GM19395 (cell line): ENCODE measurements at regions not wholly inside any gene's neighbourhood (a gene's known extent, or its start where the extent isn't known, plus 50 kb on each side); places are given as distances from the start of the nearest gene placed in this dataset.
"Not testable (repeated sequence)": the region's sequence is repeated elsewhere in the genome, so short reads cannot be mapped to it uniquely, and the experiment has no call there.

Experiments
- ATAC-seq: cut with Tn5 transposase; IDR thresholded peaks from one replicate; pipeline ENCODE4 v1.9.1; 2021; ENCODE audit warnings: mild to moderate bottlenecking, moderate library complexity; ENCODE audit not compliant: unreplicated experiment

DNA sequence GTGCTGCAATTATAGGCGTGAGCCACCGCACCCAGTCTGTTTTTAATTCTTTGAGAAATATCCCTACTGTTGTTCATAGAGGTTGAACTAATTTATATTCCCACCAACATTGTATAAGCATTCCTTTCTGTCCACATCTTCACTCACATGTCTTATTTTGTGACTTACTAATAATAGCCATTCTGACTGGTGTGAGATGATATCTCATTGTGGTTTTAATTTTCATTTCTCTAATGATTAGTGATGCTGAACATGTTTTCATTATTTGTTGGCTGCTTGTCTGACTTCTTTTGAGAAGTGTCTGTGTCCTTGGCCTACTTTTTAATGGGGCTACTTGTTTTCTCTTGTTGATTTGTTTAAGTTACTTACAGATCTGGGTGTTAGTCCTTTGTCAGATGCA lies 310.9 kb upstream of the MAOA start:
- ATAC-seq, result peak; percentile 34

DNA sequence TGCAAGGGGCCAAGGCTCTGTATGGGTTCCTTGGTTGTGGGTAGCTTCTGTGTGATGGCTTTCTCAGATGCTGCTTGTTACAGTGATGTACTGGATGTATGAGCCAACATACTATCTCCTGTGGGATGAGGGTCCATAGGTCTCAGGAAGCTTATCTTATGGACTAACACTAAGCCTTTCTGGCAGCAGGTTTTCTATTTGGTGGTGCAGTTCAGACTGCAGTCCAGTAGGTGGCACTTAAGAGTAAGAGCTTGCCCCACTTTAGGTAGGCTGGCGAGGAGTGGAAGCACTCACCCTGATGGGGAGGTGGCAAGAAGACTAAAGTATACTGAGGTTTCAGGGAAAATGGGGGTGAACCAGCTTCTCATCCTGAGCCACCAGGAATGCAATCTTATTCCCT lies 306.7 kb upstream of the MAOA start:
- ATAC-seq, result peak; percentile 87

DNA sequence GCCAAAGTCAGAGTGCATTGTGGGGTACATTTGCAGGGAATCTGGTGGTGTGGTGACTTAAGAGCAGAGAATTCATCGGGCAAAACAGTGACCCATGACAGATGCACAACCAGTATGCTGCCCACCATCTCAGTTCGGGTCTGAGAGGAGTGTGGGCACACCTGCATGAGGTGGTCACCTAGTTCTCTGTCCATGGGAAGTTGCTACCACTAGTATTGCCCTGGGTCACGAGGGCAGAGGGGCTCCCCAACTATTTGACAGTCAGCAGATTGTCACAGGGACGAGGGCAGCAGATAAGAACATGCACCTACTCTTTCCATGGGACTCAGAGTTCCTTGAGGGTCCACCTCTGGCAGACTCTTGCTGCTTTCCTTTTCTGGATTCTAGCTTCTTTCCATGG lies 305.2 kb upstream of the MAOA start:
- ATAC-seq, result no peak

DNA sequence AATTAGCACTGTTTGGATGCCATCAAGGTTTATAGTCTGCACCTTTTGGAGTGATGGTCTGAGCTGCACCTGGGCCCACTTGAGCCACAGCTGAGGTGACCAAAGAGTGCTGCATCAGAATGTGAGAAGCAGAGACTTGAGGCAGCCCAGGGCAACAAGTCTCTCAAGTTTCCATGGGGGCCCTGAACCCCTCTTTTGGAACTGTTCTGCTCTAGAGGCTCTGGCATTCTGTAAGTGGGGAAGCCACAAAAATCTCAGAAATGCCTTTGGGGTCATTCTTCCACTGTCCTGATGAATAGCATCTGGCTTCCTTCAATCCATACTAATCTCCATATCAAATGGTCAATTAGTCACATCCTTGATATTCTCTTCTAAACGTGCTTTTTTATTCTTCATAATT lies 298.4 kb upstream of the MAOA start:
- no peak for ATAC-seq

DNA sequence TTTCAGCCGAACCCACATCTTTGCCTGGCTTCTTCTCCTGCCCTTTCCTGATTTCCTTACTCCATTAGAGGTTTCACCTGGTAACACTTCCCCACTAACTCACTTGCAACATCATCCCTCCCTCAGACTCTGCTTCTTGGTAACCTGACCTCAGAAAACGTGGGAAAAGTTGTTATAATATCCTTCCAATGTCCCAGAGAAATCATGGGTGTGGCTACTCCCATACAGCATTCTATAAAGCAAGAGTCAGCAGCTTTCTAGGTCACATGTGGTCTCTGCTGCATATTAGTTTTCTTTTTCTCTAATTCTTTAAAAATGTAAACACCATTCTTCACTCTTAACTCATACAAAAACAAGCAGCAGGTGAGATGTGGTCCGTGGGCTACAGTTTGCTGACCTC lies 283.1 kb upstream of the MAOA start:
- no peak for ATAC-seq

DNA sequence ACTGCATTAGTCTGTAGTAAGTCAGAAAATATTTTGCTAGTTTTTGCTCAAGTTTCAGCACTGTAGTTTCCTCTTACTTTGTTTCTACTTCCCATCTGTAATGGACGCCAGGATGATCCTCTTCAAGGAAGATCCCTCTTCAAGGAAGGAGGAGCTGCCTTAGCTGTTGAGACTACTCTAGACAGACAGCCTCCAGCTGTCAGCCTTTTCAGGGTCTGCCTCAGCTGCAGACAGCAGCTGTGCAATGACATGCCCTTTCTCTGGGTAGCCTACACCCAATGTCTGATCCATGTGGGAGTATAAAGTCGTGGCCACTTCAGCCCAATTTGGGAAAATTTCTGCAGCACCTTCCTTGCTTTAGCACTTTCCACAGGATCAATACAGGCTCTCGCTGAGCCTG lies 281.0 kb upstream of the MAOA start:
- no peak for ATAC-seq

DNA sequence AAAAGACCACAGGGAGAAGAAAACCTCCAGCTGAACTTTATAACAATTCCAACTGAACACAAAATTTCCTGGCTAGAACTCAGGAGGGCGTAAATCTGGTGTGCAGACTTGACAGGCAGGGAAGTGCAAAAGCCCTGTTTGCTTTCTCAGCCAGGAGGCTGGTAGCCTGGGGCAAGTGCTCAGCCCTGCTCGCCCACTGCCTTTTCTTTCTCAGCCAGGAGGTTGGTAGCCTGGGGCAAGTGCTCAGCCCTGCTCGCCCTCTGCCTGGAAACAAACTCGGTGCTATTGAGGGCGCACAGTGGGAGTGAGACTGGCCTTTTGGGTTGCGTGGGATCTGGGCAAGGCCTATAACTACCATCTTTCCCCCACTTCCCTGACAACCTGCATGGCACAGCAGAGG lies 275.4 kb upstream of the MAOA start:
- ATAC-seq, result no peak

DNA sequence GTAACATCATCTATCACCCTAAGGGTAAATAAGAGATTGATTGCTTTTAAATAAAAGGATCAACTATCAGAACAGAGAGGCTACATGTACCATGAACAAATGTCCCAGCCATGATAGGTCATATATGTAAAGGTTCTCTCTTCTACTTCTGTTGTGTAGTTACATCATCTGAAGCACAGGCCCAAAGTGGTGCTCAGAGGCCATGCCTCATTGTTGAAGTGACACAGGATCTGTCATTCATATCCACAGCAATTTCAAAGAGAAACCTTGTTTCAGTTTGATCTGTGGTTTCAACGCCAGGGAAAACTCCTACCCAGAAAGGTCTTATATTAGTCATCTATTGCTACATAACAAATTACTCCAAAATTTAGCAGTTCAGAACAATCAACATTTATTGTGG lies 269.2 kb upstream of the MAOA start:
- no peak for ATAC-seq

DNA sequence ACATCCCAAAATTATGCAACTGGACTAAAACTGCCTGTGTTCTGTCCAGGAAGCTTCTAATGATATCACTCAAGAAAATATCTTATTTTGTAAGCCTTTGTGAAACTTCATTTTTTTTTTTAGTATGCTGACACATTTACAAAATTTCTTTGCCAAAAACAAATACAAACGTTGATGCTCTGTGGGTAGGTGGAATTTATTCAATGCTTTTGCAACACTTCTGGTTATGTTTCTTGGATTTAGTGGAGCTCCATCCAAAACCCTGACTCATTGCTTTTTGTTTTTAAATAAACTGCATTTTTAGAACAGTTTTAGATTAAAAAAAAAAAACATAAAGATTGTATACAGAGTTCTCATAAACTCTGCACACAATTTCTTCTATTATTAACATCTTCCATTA lies 250.9 kb upstream of the MAOA start:
- no peak for ATAC-seq

DNA sequence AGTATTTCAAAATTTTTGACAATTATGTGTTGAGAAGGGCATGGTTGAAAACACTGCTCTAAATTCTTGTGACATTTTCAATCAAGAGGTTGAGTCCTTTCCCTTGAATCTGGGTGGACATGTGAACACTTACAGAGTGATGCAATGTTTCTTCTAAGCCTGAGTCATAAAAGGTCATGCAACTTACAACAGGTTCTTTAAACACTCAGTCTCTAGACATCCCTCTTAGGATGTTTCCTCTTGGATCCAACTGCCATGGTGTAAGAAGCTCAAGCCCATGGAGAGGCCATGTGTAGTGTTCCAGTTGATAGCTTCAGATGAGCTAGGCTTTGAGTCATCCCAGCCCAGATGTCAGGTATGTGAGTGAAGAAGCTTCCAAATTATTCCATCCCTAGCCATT lies 232.2 kb upstream of the MAOA start:
- ATAC-seq, result no peak

DNA sequence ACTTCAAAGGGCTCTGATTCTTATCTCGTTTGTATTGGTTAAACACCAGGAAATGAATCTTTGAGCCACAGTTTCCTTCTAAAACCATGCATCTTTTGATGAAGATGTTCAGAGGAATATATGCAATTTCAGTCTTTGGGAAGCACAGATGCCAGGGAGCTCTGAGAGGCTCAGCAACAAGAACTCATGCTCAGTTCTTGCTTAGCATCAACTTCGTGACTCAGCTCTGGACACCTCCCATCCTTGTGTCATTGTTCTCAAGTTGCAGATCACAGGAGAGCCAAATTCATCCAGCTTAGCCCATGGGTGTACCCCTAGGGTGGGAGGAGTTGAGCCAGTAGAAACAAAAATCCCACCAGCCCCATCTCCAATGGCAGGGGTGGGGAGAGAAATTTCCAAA lies 219.6 kb upstream of the MAOA start:
- no peak for ATAC-seq

DNA sequence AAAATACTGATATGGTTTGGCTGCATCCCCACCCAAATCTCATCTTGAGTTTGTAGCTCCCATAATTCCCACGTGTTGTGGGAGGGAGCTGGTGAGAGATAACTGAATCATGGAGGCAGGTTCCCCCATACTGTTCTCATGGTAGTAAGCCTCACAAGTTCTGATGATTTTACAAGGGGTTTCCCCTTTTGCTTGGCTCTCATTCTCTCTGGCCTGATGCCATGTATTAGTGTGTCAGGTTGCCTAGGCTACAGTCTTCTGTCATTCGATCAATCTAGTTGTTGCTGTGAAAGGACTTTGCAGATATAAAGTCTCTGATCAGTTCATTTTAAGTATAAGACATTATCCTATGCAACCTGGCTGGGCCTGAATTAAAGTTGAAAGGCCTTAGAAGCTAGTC lies 209.3 kb upstream of the MAOA start:
- no peak for ATAC-seq

DNA sequence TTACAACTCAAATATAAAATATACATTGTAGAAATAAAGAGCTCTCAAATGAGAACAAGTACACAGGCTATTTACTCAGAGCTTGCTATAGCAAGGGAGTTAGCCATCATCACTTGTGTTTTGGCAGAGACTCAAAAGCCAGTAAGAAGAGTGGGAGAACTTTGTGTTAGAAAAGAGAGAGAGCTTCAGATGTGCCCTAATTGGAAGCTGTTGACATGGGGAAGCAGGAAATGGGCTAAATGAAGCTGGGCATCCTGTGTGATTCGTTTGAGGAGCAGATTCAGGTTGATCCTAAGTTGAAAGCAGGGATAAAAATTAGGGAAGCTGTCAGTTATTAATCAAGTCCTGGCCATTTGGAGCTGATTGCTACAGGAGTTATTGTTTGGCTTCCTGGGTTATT lies 207.4 kb upstream of the MAOA start:
- no peak for ATAC-seq

DNA sequence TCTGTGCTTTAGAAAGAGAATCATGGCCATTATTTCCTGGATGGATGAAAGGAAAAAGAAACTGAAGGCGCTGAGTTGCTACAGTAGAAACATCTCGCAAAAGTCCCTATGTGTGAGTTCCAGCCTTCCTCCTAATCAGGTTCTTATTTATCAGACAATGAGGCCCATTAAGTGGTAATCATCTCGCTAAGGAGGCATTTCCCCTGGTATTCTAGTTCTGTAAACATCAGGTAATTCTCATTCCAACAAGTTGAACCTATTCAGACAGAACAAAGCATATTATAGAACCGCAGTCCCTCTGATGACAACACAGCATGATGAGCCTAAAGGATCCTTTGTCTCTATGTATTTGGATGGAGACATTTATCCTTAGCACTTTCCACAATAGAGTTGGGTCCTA lies 205.7 kb upstream of the MAOA start:
- no peak for ATAC-seq

DNA sequence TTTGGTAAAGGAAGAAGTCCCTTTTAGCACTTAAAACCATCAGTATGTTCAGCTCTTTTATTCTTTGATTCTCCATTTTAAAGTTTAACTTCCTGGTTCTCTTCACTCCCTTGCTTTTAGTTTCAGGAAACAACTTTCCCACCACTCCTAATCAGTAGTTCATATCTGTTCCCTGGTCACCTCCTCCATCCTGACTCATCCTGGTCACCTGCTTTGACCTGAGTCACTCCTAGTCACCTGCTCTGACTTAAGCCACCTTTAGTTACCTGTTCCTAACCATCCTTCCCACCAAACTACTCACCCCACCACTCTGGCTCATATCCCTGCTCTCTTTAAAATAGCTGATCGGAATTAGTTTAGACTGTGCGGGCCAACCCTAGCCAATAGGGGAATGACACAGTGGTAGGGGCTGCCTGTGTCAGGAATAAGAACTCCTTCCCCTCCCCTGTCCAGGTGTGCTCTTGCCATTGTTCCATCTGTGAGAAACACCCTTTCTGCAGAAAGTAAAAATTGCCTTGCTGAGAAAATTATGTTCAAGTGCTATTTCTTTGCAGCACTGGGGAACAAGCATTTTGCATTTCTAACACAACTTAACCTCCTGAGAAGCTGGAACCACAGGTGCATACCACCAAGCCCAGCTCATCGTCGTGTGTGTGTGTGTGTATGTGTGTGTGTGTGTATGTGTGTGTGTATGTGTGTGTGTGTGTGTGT lies 204.0 kb upstream of the MAOA start:
- not testable (repeated sequence) for ATAC-seq

DNA sequence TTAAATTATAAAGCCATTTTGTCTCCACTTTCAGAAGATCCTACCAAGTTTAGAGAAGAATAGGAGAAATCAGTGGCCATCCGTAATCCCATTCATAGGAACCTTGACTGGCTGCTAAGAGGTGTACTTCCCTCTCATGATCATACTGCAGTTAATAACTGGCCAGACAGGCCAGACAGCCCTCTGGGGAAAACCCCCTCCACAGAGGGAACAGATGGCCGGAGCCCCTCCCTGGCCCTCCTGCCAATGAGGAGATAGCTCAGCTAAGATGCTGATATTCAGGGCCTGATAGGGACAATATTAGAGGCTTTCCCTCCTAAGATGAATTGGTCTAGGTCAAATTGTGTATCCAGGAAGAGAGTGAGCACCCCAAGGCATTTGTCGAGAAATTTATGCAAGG lies 200.0 kb upstream of the MAOA start:
- no peak for ATAC-seq

DNA sequence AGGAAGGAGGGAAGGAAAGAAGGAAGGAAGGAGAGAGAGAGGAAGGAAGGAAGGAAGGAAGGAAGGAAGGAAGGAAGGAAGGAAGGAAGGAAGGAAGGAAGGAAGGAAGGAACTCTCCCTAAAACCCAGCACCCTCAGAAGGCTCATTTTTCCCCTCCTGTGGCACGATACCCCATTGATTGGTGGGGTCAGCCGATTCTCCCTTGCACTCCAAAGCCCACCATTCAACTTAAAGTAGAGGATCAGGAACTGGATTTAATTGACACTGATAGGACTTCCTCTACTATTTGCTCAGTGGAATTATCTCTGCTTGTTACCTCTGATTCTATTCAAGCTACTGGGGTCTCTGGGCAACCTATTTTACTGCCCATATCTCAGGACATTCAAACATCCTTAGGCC lies 199.2 kb upstream of the MAOA start:
- ATAC-seq, result no peak

DNA sequence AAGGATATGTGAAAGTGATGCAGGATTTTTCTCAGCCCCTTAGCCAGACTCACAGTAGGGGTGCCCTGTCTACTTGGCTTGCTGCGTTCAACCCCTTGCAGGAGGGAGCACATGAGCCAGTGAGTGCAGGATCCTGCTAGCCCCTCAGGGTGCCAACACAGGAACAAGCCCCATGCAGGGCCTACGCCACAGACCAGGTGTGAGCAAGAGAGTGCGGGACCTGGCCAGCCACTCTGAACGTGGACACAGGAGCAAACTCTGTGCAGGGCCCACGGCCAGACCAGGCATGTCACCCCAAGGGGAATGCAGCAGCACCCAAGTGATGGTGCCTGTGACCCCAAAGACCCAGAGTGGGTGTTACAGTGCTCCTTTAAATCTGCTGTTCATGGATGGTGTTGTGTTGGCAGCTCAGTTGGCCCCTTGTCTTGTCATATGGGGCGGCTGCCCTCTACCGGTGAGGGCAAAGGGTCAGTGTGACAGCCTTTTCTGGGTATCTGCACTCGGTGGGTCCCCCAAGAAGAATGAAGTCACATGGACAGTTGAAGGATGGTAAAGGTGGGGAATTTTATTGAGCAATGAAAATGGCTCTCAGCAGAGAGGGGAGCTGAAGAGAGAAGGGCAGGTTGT lies 188.4 kb upstream of the MAOA start:
- ATAC-seq, result no peak

DNA sequence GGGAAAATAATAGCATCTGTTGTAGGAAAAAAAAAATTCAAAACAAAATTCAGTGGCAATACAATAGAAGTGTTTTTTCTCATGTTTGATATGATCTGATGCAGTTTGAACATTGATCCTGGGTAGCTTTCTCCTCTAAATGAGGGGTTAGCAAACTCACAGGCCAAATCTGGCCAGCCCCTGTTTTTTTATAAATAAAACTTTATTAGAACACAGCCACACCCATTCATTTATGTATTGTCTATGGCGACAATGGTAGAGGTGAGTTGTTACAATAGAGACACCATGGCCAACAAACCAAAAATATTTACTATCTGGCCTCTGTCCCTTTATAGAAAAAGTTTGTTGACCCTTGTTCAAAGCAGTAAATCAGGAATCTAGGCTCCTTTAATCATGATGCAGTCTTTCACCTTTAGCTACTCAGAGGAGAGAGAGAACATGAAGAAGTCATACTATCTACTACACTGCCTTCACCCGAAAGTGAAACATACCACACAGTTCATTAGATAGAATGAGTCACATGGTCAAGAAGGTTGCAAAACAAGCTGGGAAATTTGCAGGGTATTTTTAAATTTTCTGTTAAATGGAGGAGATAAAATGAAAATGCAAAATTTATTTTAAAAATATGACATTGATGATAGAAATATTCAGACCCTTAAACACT lies 186.6 kb upstream of the MAOA start:
- peak; percentile 71 for ATAC-seq

DNA sequence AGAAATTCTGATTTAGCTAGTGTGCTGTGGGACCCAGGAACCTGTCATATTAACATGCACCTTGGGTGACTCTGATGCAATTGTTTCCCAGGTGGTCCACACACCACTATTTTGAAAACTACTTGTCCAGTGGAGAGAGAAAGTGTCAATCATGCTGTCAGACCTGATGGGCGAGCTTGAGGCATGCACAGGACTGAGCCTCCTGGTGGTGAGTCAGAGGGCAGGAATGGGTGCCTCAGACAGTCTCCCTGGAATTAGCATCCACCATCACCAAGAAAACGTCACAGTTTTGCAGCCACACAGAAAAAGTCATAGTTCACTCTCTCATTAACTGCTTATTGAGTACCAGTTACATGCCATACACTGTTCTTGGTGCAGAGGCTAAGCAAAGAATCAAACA lies 181.8 kb upstream of the MAOA start:
- ATAC-seq, result no peak

DNA sequence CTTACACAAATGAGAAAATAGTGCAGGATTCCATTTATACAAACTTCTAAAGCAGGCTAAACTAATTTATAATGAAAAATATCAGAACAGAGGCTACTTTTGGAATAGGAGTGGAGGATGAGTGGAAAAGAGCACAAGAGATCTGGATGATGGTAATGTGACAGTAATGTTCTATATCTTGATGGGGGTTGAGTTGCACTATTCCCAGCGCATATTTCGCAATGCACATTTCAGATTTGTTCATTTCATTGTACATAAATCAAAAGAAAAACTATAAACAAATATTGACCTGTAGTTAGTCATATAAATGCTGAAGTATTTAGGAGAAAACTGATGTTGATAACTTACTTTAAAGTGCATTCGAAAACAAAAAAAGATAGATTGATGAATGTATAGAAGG lies 177.0 kb upstream of the MAOA start:
- ATAC-seq, result no peak

DNA sequence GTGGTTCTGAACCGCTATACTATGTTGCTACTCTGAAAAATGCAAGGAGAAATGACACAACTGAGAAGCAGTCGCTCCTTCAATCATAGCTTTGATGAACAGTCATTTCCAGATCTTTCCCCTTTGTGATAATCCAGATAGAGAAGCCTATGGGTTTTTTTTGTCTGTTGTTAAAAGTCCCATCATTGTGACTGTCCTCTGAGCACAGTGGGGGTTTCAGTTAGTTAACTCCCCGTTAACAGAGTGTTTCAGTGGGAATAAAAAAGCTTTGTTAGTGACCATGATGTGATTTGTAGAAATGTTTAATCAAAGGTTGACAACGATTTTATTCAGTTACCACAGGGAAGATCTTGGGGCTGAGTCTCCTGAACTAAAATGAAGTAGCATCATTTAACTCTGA lies 176.2 kb upstream of the MAOA start:
- ATAC-seq, result no peak

DNA sequence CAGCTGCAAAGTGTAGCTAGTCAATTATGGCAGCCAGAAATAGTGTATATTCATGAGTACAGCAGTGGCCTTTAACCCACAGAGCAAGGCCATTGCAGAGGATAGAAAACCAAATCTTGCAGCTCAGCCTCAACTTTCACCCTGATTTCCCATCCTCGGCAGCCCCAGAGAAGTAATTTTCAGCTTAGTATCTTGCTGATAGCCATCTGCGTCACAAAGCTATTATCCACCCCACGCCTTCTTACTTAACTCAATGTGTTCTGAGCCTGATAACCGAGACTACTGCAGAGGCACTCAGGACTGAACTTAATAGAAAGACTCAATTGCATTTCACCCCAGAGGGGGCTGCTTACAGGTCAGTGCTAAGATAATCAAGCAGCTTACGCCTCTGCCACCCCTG lies 174.5 kb upstream of the MAOA start:
- no peak for ATAC-seq
